ENCODE measurements at regions not wholly inside any gene's neighbourhood (a gene's known extent, or its start where the extent isn't known, plus 50 kb on each side); places are given as distances from the start of the nearest gene placed in this dataset.

GRCh38 chr1:199619223-199619622, 408.3 kb upstream of the NR5A2 start:
- TF ChIP-seq CTCF (IDR thresholded peaks at IDR 0.05; ENCODE audit: poor library complexity, severe bottlenecking) = no peak
- no peak for TF ChIP-seq TAF1 (IDR thresholded peaks at IDR 0.05; ENCODE audit: low read depth)
- TF ChIP-seq MXI1 (conservative IDR thresholded peaks at IDR 0.05; ENCODE audit: poor library complexity, severe bottlenecking) = no peak
- no peak for TF ChIP-seq EZH2 (IDR thresholded peaks at IDR 0.05; ENCODE audit: borderline replicate concordance, insufficient read depth, low read length, poor library complexity, severe bottlenecking)
- no peak for TF ChIP-seq SMC3 (conservative IDR thresholded peaks at IDR 0.05; ENCODE audit: poor library complexity)
- no peak for TF ChIP-seq POLR2AphosphoS5 (IDR thresholded peaks at IDR 0.05)

Data from neural cell (in vitro differentiated cells).